IMR-90 (cell line): ENCODE measurements at regions not wholly inside any gene's neighbourhood (a gene's known extent, or its start where the extent isn't known, plus 50 kb on each side); places are given as distances from the start of the nearest gene placed in this dataset.

Experiments used
- BHLHE40 ChIP-seq: fragments of 150-350 bp; IDR thresholded peaks from 2 replicates; pipeline ENCODE4 v1.6.1; 2016; ENCODE audit warnings: mild to moderate bottlenecking, low read depth, low read length
- NFE2L2 ChIP-seq: fragments of 150-350 bp; IDR thresholded peaks from 2 replicates; pipeline ENCODE4 v1.6.1; 2016; ENCODE audit warnings: low read depth, mild to moderate bottlenecking, low read length

GRCh38 chr20:37463726-37464494, 57.1 kb upstream of the NNAT start:
- TF ChIP-seq BHLHE40 (no peak), NFE2L2 (no peak)
